GM12878 (cell line): ENCODE measurements at regions not wholly inside any gene's neighbourhood (a gene's known extent, or its start where the extent isn't known, plus 50 kb on each side); places are given as distances from the start of the nearest gene placed in this dataset.

Experiments used
- ATAC-seq: fragments of 200-7000 bp; cut with Tn5 transposase; 3 replicates; pipeline ENCODE4 v1.9.1; 2020; ENCODE audit warnings: mild to moderate bottlenecking, moderate library complexity
- BruUV-seq: library from RNA; stranded (reverse); fragments of 400-500 nt; replicated peaks from 2 replicates; lab custom pipeline; 2021; lab: Mats Ljungman, UMichigan
- CTCF ChIA-PET: fragments of 300-600 bp; sonication (Branson Sonifier 250); formaldehyde crosslinking; extraction: SDS; loops from one replicate; lab custom pipeline; 2021; ENCODE audit warnings: inconsistent platforms; lab: Yijun Ruan, JAX
- POLR2A ChIA-PET: fragments of 350-600 bp; formaldehyde crosslinking; extraction: SDS; loops from one replicate; lab custom pipeline; 2021; ENCODE audit warnings: inconsistent platforms; lab: Charles Lee
- RAD21 ChIA-PET: fragments of 300-600 bp; sonication (Branson Sonifier 250); formaldehyde crosslinking; loops from one replicate; lab custom pipeline; 2023; ENCODE audit warnings: antibody characterized with exemption; ENCODE audit not compliant: unreplicated experiment; lab: Charles Lee
- SMC1A ChIA-PET: fragments of 300-600 bp; sonication (Branson Sonifier 250); formaldehyde crosslinking; loops from one replicate; lab custom pipeline; 2023; ENCODE audit not compliant: unreplicated experiment, uncharacterized antibody; lab: Charles Lee
- DNase-seq: peaks from one replicate; pipeline ENCODE4 v3.0.0-alpha.2; 2011; ENCODE audit warnings: low read depth, low spot score
- FAIRE-seq: peaks from 3 replicates; lab custom pipeline; 2011; peaks lifted over from hg19 to GRCh38; lab: Jason Lieb, UNC
- H2AFZ ChIP-seq: 2 replicates; pipeline ENCODE4 v1.6.0; 2011; ENCODE audit warnings: low read depth, low read length, control low read depth; ENCODE audit not compliant: control insufficient read depth
- H3K27ac ChIP-seq: 2 replicates; pipeline ENCODE4 v1.5.1; 2011; ENCODE audit warnings: control low read depth; ENCODE audit not compliant: control insufficient read depth, insufficient read depth
- H3K27me3 ChIP-seq, 2 experiments: replicated peaks in 1 of 2; 2 replicates each; pipeline versions ENCODE4 v1.6.0 to v1.6.1; 2011; ENCODE audit warnings: low read length in 1 of 2; ENCODE audit not compliant: control insufficient read depth in 2 of 2, insufficient read depth in 2 of 2
- H3K36me3 ChIP-seq, 2 experiments: 2 replicates each; pipeline ENCODE4 v1.5.1; 2011; ENCODE audit warnings: low read length in 1 of 2; ENCODE audit not compliant: control insufficient read depth in 2 of 2, insufficient read depth in 2 of 2
- H3K4me1 ChIP-seq: 2 replicates; pipeline ENCODE4 v1.6.1; 2011; ENCODE audit warnings: mild to moderate bottlenecking, low read length, moderate library complexity, mixed read lengths; ENCODE audit not compliant: control insufficient read depth, insufficient read depth
- H3K4me2 ChIP-seq: 2 replicates; pipeline ENCODE4 v1.6.0; 2011; ENCODE audit warnings: control low read depth; ENCODE audit not compliant: control insufficient read depth, insufficient read depth
- H3K4me3 ChIP-seq: fragments of 200-600 bp; sonication (generic); 2 replicates; pipeline ENCODE4 v1.5.1; 2016
- H3K79me2 ChIP-seq: 2 replicates; pipeline ENCODE4 v1.6.0; 2011; ENCODE audit warnings: low read length; ENCODE audit not compliant: control insufficient read depth, insufficient read depth
- H3K9ac ChIP-seq: 2 replicates; pipeline ENCODE4 v1.8.0; 2011; ENCODE audit warnings: low read length, control low read depth, mixed read lengths; ENCODE audit not compliant: control insufficient read depth, insufficient read depth
- H3K9me3 ChIP-seq: replicated peaks from 3 replicates; pipeline ENCODE4 v1.5.1; 2011; ENCODE audit warnings: mild to moderate bottlenecking, low read length; ENCODE audit not compliant: control insufficient read depth, insufficient read depth
- H4K20me1 ChIP-seq: 2 replicates; pipeline ENCODE4 v1.6.0; 2011; ENCODE audit not compliant: control insufficient read depth, insufficient read depth
- GATAD2B ChIP-seq: fragments of 450-650 bp; conservative IDR thresholded peaks from 2 replicates; pipeline ENCODE4 v1.6.1; 2017; ENCODE audit warnings: low read depth, mild to moderate bottlenecking, moderate library complexity
- LARP7 ChIP-seq: fragments of 450-650 bp; IDR thresholded peaks from 2 replicates; pipeline ENCODE4 v1.6.1; 2017; ENCODE audit warnings: mild to moderate bottlenecking
- SKIL ChIP-seq: fragments of 450-650 bp; IDR thresholded peaks from 2 replicates; pipeline ENCODE4 v1.6.1; 2017; ENCODE audit warnings: mild to moderate bottlenecking, low read depth, inconsistent platforms; ENCODE audit not compliant: poor library complexity, severe bottlenecking
- ZNF207 ChIP-seq: fragments of 450-650 bp; IDR thresholded peaks from 2 replicates; pipeline ENCODE4 v1.6.1; 2014; ENCODE audit warnings: antibody characterized with exemption, mild to moderate bottlenecking, borderline replicate concordance
- ZNF687 ChIP-seq: fragments of 450-650 bp; IDR thresholded peaks from 2 replicates; pipeline ENCODE4 v1.6.1; 2017; ENCODE audit warnings: mild to moderate bottlenecking, moderate library complexity
- WGBS: methylation state at CpG from one replicate; pipeline ENCODE4 v1.1.6; 2016; ENCODE audit warnings: low lambda C conversion rate; ENCODE audit not compliant: insufficient replicate concordance, insufficient coverage; ENCODE audit errors: missing lambda C conversion rate; 5-methylcytosine and 5-hydroxymethylcytosine counted together
- in situ Hi-C: fragments of 300-500 bp; cut with MboI; formaldehyde crosslinking; loops from 9 replicates; pipeline ENCODE4 v1.14.3; 2018; ENCODE audit warnings: mixed read lengths
- intact Hi-C: fragments of 100-400 bp; cut with micrococcal nuclease; formaldehyde crosslinking; loops from one replicate; pipeline ENCODE4 v1.14.2; 2022; ENCODE audit not compliant: unreplicated experiment

GRCh38 chr15:24858737-24859601 is 95.8 kb upstream of the SNRPN start (continued):
- TF ChIP-seq ZNF207, result no peak
- no peak for TF ChIP-seq SKIL

GRCh38 chr15:24861014-24861690 is 93.6 kb upstream of the SNRPN start:
- POLR2A ChIA-PET, result no interaction called here
- Histone ChIP-seq H3K27ac (no peak overlapping the region), H3K4me3 (no peak overlapping the region), H3K79me2 (no peaks in the 10 kb centered on the region), H2AFZ (no peak overlapping the region), H3K4me2 (no peak overlapping the region), H4K20me1 (no peaks in the 10 kb centered on the region), H3K9ac (no peak overlapping the region), H3K27me3 (no peaks in the 10 kb centered on the region), H3K9me3 (no peaks in the 10 kb centered on the region), H3K36me3 (no peaks in the 10 kb centered on the region), H3K4me1 (no peaks in the 10 kb centered on the region)
- RAD21 ChIA-PET, result no interaction called here
- WGBS, result 0% methylated on average over 1 of the region's 1 CpG
- FAIRE-seq, result no peak
- no TSS peak for BruUV-seq
- intact Hi-C loops, result no loop called here
- no peak for ATAC-seq
- TF ChIP-seq GATAD2B, result no peak
- no peak for TF ChIP-seq ZNF687
- TF ChIP-seq LARP7, result no peak
- DNase-seq, result no peak
- in situ Hi-C loops, result no loop called here
- SMC1A ChIA-PET, result no interaction called here
- CTCF ChIA-PET, result no interaction called here
